Suprapubic skin (tissue), 3 donors: ENCODE measurements at regions not wholly inside any gene's neighbourhood (a gene's known extent, or its start where the extent isn't known, plus 50 kb on each side); places are given as distances from the start of the nearest gene placed in this dataset.

Experiments used
- CTCF ChIP-seq, 2 donors: fragments of 200-600 bp in 1 of 2; fragments of 450-650 bp in 1 of 2; sonication (generic) in 1 of 2; IDR thresholded peaks; one replicate each; pipeline ENCODE4 v1.5.1; 2016 to 2019; ENCODE audit warnings: antibody characterized with exemption in 2 of 2, mild to moderate bottlenecking in 1 of 2, moderate library complexity in 1 of 2
- POLR2A ChIP-seq, 2 donors: fragments of 450-650 bp; IDR thresholded peaks; one replicate each; pipeline ENCODE4 v1.6.1; 2017; ENCODE audit warnings: antibody characterized with exemption in 2 of 2, mild to moderate bottlenecking in 2 of 2, moderate library complexity in 2 of 2

GRCh38 chr14:53824061-53824460 lies 132.6 kb downstream of the BMP4 start:
- TF ChIP-seq CTCF (IDR thresholded peaks at IDR 0.05) (no peak), POLR2A (IDR thresholded peaks at IDR 0.05) (no peak)
